Fibroblast of skin of left biceps (primary cell): ENCODE measurements at regions not wholly inside any gene's neighbourhood (a gene's known extent, or its start where the extent isn't known, plus 50 kb on each side); places are given as distances from the start of the nearest gene placed in this dataset.

Experiments
- DNase-seq, 2 experiments: peaks; one replicate each; pipeline ENCODE4 v3.0.0-alpha.2; 2013; ENCODE audit warnings: low read depth in 2 of 2

DNA sequence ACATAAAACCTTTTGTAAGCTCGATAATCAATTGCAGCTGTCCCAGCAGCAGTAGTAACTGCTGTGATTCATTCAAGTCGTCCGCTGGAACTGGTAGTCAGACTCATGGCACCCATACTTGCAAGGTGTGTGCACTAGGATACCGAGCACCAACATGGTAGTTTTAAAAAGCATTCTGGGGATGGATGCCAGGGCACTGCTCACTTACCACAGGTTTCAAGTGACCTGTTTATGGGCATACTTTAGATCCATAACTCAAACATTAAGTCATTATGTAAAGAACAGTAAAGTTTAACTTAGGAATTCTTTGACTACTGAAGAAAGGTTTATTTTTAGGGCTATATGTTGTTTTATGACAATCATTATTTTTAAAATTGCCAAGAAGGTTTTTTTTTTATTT lies 2277.6 kb downstream of the MAT2B start:
- DNase-seq = no peak

DNA sequence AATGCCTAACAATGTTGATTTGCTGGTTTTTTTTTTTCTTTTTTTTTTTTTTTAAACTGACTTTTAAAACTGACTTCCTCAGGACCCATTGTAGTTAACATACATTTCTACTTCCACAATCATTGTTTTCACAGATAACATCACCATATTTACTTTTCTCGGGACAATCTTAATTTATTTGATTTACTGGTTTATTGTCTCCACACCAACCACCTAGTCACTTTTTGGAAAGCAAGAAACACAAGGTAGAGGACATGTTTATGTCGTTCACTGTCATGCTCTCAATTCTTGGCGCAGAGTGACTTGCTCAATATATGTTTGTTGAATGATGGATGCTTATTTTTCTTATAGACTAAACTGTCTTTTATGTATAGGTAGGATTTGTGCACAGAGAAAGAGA lies 2280.7 kb downstream of the MAT2B start:
- DNase-seq = no peak

DNA sequence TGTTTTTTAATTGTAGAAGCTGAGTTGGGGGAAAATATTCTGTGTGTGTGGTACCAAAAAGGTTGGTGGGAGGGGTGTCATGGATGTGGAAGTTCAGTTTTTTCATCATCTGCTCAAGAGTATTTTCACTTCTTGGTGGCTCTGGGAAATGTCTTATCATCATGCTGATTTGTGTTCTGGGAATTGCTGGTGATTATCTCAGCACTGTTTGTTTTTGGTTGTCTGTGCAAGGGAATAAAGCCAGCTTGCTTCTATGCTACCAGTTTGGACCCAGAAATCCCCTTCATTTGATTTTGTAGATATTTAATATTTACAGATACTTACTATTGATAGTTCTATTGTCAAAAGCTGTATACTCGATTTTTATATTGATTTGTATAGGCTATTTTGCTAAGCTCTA lies 2289.7 kb downstream of the MAT2B start:
- no peak for DNase-seq

DNA sequence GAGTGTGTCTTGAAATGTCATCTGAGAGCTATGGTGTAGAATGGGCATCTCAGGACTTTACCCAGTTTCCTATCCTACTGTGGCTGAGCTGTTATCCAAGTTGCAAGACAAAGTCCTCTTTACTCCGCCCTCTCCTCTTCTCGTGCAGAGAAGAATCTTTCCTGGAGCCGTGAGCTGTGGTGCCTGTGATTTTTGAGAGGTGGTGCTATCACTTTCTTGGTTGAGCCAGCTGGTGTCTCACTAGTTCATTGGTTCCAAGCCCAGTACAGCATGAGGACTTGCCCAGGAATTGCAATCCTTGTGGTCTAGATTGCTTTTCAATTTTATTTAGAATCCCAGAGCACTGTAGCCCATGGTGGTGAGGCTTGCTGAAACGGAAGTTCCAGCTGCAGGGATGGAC lies 2300.3 kb downstream of the MAT2B start:
- no peak for DNase-seq

DNA sequence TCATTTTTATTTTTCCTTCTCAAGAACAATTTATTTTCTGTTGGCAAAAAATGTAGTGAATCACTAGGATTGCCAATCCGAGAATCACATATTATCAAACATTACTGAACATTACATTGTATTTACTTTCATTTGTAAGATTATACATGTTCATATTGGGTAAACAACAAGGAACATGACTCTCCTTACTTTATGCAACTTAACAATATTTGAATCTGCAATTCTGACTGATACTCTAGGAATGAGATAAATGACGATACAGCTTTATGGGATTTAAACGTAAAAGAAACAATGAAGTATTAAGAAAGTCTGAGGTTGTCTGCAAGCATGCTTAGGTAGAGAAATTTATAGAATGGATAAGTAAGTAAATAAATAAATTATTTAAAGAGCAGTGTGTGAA lies 2302.9 kb downstream of the MAT2B start:
- DNase-seq = no peak

DNA sequence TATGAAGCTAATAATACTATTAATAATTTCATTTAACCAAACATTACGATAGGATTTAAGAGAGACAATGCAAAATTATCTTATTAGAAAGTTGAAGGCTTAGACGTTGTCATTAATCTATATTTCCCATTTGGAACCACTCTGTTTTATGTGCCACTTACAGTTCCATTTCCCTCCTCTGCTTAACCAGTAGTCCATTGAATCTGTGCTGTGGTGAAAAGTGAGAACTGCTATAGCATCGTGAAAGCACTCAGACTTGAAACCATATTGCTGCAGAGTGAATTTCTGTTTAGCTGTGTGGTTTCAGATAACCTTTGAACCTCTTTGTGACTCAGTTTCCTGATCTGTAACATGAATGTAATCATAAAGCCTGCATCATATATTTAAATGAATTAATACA lies 2304.5 kb downstream of the MAT2B start:
- no peak for DNase-seq

DNA sequence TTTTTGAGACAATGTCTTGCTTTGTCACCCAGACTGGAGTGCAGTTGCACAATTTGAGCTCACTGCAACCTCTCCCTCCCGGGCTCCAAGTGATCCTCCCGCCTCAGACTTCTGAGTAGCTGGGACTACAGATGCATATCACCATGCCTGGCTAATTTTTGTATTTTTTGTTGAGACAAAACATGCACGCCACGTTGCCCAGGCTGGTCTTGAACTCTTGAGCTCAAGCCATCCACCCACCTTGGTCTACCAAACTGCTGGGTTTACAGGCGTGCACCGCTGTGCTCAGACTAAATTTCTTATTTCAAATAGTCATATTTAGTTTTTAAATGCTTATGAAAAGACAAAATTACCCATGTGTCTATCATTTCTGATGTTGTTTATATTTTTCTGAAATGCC lies 2324.1 kb downstream of the MAT2B start:
- DNase-seq = no peak

DNA sequence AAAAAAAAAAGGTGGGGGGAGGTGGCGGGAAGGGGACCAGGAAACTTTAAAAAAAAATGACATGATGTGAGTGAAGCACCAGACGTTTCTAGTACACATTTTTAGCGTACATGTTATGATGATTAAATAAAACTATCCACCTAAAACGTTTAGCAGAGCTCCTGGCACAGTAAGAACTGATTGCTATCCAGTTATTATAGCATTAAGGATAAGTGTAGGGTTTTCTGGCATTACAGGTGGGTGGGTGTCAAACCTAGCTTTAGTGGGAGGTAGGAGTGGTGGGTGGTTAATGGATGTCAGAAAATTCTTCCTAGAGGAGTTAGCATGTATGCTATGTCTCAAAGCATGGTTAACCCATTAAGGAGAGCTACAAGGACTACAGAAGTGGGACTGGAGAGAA lies 2329.5 kb downstream of the MAT2B start:
- DNase-seq = no peak

DNA sequence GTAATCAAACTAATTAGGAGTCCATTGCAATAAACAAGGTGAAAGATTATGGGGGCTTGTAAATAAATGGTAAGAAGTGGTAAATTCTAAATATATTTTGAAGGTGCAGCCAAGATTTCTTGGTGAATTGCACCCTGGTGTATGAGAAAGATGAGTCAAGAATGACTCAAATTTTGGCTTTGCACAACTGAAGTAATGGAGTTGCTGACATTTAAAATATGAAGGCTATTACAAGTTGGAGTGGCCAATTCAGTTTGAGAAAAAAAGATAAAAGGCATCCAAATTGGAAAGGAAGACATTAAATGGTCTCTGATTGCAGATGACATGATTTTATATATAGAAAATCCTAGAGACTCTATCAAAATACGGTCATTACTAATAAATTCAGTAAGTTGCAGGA lies 2330.6 kb downstream of the MAT2B start:
- no peak for DNase-seq

DNA sequence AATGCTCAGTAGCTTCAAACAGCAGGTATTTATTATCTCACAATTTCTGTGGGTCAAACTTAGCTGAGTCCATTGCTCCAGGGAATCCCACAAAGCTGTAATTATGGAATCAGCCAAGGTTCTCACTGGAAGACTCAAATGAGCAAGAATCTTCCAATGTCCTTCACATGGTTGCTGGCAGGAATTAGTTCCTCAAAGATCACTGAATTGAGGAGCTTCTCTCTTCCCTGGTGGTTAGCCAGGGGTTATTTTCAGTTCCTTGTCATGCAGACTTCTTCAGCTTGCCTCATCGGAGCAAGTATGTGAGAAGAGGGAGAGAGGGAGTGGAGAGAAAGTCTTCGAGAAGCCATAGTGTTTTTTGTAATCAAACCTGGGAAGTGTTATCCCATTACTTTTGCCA lies 2331.9 kb downstream of the MAT2B start:
- no peak for DNase-seq

DNA sequence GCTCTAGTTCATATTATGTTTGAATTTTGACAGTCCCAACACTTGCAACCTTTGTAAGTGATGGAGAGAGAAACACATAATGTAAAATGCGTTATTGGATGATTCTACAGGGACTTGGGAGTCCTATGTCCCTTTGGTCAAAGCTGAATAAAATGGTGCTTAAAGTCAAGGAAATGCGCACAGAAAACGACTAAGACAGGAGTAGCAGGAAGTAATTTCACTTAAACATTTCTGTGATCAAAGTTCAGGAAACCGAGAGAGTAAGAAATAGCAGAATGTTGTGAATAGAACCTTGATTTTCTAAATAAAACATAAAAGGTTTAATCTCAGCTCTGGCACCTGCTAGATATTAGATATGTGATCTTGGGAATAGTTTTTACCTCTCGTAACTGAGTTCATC lies 2339.2 kb downstream of the MAT2B start:
- no peak for DNase-seq

DNA sequence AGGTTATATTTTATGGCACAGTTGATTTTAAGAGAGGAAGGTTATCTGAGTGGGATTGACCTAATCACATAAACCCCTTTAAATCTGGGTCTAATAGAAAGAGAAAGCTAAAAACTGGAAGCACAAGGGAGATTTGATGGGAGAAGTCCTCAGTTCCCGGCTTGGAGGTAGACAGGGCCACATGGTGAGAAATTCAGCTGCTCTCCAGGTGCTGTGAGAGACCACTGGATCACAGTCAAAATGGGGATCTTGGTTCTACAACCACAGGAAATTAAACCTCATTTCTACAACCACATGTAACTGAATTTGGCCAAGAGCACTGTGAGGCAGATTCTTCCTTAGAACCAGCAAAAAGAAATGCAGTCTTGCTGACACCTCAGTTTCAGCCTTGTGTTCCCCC lies 2352.7 kb downstream of the MAT2B start:
- DNase-seq = no peak

DNA sequence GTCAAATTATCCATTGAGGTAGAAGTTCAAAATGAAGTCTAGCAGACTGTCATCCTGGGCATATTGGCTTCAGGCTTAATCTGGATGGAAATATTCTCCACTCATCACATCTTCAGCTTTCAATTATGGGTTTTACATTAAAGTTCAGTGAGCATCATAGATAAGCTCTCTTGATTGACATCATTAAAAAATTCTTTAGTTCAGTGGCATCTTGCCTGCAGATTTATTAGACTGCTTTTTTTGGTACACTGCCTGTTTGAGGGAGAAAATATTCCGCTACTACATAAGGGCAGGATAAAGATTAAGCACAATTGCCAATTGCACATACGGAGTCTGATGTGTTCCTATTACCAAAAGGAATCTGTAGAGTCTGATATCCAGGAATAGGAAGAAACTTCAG lies 2353.8 kb downstream of the MAT2B start:
- DNase-seq = no peak

DNA sequence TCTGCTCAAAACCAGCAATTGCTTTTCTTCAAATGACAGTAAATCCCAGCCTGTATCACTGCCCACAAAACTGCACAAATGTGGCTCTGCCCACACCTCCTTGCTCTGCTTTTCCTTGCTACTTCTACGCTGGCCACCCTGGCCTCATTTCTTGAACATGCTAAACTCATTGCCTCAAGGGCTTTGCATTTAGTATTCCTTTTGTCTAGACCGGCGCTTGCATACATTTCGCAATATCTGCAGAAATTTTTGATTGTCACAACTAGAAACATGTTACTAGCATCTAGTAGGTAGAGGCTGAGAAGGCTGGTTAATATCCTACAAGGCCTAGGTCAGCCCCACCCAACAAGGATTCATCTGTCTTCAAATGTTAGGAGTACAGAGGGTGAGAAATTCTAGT lies 2357.8 kb downstream of the MAT2B start:
- DNase-seq = no peak

DNA sequence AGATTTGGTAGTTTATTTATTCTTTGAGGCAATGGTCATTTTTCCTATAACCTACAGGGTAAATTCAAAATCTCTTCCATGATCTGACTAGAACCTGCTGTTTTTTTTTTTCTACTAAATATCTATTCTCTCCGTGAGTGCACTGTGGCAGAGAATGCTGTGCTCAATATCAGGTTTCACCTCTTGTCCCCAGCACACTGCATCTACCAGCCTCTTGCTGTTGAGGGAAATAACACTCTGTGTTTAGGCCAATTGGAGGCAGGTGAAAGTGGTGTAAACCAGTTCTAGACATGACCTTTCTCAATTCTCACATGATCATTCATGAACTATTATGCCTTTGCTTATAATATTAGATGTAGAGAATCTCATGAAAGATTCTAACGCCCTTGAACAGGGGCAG lies 2365.9 kb downstream of the MAT2B start:
- DNase-seq = no peak

DNA sequence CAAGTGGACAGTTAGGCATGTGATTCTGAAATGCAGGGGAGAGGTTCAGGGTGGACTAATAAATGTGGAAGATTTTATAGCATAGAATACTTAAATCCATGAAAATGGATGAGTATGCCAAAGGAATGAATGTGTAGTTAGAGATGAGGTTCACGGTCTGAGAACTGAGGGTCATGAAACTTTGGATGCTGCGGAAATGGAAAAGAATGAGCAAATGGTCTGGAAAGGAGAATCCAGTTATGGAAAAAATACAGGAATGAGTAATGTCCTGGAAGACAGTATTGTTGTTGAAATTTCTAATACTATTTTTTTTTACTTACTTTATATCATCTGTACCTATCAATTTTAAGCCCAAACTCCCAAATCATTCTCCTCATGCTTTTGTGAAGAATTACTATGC lies 2369.4 kb downstream of the MAT2B start:
- no peak for DNase-seq

DNA sequence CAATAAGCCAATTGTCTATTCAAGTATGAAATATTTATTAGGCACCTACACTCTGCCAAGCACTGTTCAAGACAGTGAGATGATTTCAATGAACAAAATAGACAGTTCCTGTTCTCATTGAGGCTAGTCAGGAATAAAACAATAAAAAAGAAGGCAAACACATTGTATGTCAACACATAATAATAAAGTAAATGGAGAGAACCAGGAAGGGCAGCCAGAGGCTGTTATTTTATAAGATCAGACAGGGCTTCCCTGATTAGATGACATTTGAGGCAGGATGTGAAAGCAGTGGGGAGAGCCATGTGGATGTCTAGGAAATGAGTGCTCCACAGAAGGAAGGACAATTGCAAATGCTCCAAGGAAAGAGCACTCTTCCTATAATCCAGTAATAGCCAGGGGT lies 2371.1 kb downstream of the MAT2B start:
- no peak for DNase-seq

DNA sequence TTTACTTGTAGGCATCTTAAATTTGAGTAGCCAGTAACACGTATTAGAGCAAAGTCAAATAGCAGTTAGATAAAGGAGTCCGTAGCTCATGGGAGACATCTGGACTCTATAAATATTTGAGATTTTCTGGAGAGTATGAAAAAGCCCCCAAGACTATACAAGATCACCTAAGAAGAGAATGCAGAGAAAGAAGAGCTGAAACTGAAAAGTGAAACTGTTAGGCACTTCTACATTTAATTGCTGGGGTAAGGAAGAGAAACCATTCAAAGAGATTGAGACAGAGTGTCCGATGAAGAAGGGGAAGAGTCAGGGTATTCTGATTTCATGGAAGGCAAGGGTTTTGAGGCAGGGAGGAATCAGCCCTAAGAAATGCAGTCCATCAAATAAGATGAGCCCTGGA lies 2372.1 kb downstream of the MAT2B start:
- no peak for DNase-seq

DNA sequence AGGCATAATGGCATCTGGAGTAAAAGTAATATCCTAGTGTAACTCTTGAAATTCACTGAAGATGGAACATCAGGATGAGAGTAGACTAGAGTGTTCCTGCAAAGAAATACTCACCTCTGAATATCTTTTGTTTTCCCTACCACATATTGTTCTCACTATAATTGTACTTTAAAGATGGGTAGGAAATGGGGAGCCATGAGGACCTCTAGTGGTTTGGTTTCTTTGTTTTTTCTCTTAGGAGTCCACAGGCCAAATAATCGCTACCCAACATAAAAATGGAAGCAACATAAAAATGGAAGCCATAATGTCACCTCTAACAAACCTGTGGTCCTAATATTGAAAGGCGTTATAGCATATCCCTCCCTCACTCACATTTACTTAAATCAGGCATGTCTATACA lies 2375.8 kb downstream of the MAT2B start:
- DNase-seq = no peak

DNA sequence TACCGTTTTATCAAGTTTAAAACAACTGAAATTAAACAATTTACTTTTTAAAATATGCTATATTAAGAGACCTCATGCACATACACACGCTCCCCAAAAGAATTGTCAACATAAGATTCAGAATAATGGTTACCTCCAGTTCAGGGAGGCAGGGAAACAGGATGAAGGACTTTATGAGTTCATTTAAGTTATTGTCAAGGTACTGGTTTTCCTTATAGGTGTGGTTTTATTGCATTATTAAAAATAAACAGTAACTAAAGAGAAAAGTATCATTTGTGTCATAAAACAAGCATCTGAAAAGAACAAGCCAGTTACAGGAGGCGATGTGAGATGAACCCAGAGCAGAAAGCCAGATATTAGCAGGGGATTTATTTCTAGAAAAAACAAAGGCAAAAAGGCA lies 2376.7 kb downstream of the MAT2B start:
- DNase-seq = no peak

DNA sequence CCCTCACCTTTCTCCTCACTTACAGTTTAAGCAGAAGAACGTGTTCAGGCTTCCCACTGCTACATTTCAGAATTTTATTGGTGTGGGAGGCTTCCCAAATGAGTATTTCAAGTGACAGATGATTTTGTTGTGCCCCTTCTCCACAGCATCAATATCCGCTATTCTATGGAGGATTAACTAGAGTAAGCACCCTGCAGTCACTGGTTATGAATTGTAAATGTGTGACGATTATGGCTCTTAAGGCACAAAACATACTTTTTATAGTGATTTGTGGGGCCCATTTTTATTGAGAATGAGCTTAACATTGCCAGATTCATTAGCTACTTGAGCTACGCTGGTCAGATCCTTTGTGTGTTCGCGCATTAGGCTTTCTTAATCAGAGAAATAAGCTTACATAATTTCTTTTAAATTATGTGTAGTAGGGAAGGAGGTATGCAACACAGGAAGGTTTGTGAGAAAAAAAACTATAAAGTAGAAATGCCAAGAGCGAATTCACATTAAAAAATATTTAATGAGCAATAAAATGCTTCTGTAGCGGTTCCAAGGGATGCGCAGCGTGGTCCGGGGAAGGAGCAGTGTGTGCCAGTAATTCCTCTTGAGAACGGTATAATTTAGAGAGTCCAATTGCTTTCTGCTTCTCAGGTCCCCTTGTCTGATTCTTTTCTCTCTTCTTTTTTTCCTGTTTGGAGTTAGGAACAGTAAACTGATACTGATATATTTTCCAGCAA lies 2380.4 kb downstream of the MAT2B start:
- no peak for DNase-seq

DNA sequence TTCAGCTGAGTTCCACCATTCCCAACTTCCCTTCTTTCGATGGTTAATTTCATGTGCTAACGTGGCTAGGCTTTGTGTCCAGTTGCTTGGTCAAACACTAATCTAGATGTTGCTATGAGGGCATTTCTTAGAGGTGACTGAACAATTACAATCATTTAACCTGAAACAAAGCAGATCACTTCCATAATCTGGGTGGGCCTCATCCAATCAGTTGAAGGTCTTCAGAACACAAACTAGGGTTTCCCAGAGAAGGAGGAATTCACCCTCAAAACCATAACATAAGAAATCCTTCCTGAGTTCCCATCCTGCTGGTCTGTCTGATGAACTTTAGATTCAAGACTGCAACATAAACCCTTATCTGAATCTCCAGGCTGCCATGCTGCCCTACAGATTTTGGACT lies 2381.7 kb downstream of the MAT2B start:
- DNase-seq = no peak

DNA sequence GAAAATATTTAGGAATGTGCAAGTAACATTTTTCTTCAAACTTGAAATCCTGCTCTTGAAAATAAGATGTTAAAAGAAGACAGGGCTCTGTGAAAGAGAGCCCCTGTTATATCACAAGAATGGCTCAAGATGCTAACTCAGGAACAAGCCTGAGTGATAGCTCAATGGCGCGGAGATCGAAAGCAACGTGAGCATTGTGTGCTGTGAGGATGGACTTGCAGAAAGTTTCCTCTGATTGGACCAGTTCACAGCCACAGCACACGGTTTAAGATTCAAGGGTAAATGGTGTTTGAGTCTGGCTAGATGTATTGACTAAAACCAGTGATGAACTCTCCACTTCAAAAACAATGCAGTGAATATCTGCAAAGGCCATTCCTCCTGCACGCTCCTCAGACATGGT lies 2387.0 kb downstream of the MAT2B start:
- DNase-seq = no peak

DNA sequence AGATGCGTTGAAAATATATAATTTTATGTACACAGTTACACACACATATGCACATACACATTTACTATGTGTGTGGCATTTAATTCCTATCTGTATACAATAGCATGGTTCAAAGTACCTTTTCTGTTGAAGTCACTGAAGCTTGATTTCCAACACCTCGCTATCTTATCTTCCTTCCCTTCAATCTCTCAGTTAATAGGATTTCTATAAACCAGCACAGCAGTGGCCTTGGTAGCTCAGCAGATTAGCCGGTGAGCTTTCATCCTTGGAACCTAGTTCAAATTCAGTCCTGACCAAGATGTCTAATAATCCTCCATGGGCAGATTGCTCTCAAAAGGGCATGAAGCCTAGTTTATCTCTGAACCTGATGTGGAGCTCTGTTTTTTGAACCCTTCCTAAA lies 2389.5 kb downstream of the MAT2B start:
- no peak for DNase-seq

DNA sequence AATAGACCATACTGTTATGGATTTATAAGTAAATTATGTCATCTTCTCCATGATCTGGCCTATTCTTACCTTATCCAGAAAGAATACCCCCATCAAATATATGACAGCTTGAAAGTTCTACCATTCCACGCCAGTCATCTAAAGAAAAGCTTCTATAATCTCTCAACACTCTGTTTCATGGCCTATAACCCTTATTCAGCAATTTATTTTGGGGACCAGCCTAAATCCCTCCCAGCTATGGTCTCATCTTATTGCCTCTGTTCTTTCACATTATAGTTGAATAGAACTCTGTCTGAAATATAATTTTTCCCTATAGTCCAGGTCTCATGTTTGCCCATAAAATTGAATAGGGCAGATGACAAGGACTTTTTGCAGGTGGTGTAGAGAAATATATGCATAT lies 2387.6 kb upstream of the WWC1 start:
- DNase-seq = no peak
